ENCODE measurements at regions not wholly inside any gene's neighbourhood (a gene's known extent, or its start where the extent isn't known, plus 50 kb on each side); places are given as distances from the start of the nearest gene placed in this dataset.

- TF ChIP-seq, protein P1, sequence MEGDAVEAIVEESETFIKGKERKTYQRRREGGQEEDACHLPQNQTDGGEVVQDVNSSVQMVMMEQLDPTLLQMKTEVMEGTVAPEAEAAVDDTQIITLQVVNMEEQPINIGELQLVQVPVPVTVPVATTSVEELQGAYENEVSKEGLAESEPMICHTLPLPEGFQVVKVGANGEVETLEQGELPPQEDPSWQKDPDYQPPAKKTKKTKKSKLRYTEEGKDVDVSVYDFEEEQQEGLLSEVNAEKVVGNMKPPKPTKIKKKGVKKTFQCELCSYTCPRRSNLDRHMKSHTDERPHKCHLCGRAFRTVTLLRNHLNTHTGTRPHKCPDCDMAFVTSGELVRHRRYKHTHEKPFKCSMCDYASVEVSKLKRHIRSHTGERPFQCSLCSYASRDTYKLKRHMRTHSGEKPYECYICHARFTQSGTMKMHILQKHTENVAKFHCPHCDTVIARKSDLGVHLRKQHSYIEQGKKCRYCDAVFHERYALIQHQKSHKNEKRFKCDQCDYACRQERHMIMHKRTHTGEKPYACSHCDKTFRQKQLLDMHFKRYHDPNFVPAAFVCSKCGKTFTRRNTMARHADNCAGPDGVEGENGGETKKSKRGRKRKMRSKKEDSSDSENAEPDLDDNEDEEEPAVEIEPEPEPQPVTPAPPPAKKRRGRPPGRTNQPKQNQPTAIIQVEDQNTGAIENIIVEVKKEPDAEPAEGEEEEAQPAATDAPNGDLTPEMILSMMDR (conservative IDR thresholded peaks at IDR 0.05): no peak
- TF ChIP-seq EZH2 (IDR thresholded peaks at IDR 0.05; ENCODE audit: low read depth): no peak
Observed at GRCh38 chr17:71037386-71037785, 868.1 kb downstream of the KCNJ2 start.

Data from PC-9 (cell line).